ENCODE measurements at regions not wholly inside any gene's neighbourhood (a gene's known extent, or its start where the extent isn't known, plus 50 kb on each side); places are given as distances from the start of the nearest gene placed in this dataset.

- H3K4me1 ChIP-seq (ENCODE audit: insufficient read depth, low read length): no peaks in the 10 kb centered on the region
- no peaks in the 10 kb centered on the region for H3K9me3 ChIP-seq (ENCODE audit: low read length)
- no peaks in the 10 kb centered on the region for H3K27me3 ChIP-seq (ENCODE audit: control insufficient read depth in 1 of 2, insufficient read depth in 2 of 2, low read length in 2 of 2)
- H3K4me3 ChIP-seq (ENCODE audit: low read depth in 1 of 2, low read length in 2 of 2): no peak overlapping the region
- H3K27ac ChIP-seq (ENCODE audit: low read depth, low read length): no peak overlapping the region
- H3K36me3 ChIP-seq (ENCODE audit: insufficient read depth, low read length): no peaks in the 10 kb centered on the region
- H3K9ac ChIP-seq (ENCODE audit: low read length): no peak overlapping the region
These were observed 422.1 kb downstream of the GJA1 start for GRCh38 chr6:121857551-121857950.

GRCh38 chr6:121858310-121858709 lies 422.9 kb downstream of the GJA1 start:
- Histone ChIP-seq H3K27ac (ENCODE audit: low read depth, low read length) (no peak overlapping the region), H3K27me3 (ENCODE audit: control insufficient read depth in 1 of 2, insufficient read depth in 2 of 2, low read length in 2 of 2) (no peaks in the 10 kb centered on the region), H3K9me3 (ENCODE audit: low read length) (no peaks in the 10 kb centered on the region)

GRCh38 chr6:121858986-121859385 lies 423.5 kb downstream of the GJA1 start:
- H3K27me3 ChIP-seq (ENCODE audit: control insufficient read depth in 1 of 2, insufficient read depth in 2 of 2, low read length in 2 of 2): no peaks in the 10 kb centered on the region
- H3K4me1 ChIP-seq (ENCODE audit: insufficient read depth, low read length): no peaks in the 10 kb centered on the region
- H3K9ac ChIP-seq (ENCODE audit: low read length): no peak overlapping the region
- H3K4me3 ChIP-seq (ENCODE audit: low read depth in 1 of 2, low read length in 2 of 2): no peak overlapping the region
- no peaks in the 10 kb centered on the region for H3K9me3 ChIP-seq (ENCODE audit: low read length)
- no peaks in the 10 kb centered on the region for H3K36me3 ChIP-seq (ENCODE audit: insufficient read depth, low read length)
- no peak overlapping the region for H3K27ac ChIP-seq (ENCODE audit: low read depth, low read length)

More at GRCh38 chr6:121858310-121858709, 422.9 kb downstream of the GJA1 start:
- no peak overlapping the region for H3K9ac ChIP-seq (ENCODE audit: low read length)
- H3K4me3 ChIP-seq (ENCODE audit: low read depth in 1 of 2, low read length in 2 of 2): no peak overlapping the region
- H3K4me1 ChIP-seq (ENCODE audit: insufficient read depth, low read length): no peaks in the 10 kb centered on the region
- H3K36me3 ChIP-seq (ENCODE audit: insufficient read depth, low read length): no peaks in the 10 kb centered on the region

- Histone ChIP-seq H3K9ac (ENCODE audit: low read length) (no peak overlapping the region), H3K27me3 (ENCODE audit: control insufficient read depth in 1 of 2, insufficient read depth in 2 of 2, low read length in 2 of 2) (no peaks in the 10 kb centered on the region), H3K36me3 (ENCODE audit: insufficient read depth, low read length) (no peaks in the 10 kb centered on the region), H3K4me3 (ENCODE audit: low read depth in 1 of 2, low read length in 2 of 2) (no peak overlapping the region), H3K27ac (ENCODE audit: low read depth, low read length) (no peak overlapping the region), H3K9me3 (ENCODE audit: low read length) (no peaks in the 10 kb centered on the region), H3K4me1 (ENCODE audit: insufficient read depth, low read length) (no peaks in the 10 kb centered on the region)
These were observed 430.4 kb downstream of the GJA1 start for GRCh38 chr6:121865811-121866210.

GRCh38 chr6:121867095-121867494 lies 431.6 kb downstream of the GJA1 start:
- Histone ChIP-seq H3K9me3 (ENCODE audit: low read length) (no peaks in the 10 kb centered on the region), H3K9ac (ENCODE audit: low read length) (no peak overlapping the region), H3K36me3 (ENCODE audit: insufficient read depth, low read length) (no peaks in the 10 kb centered on the region), H3K27me3 (ENCODE audit: control insufficient read depth in 1 of 2, insufficient read depth in 2 of 2, low read length in 2 of 2) (no peaks in the 10 kb centered on the region), H3K4me1 (ENCODE audit: insufficient read depth, low read length) (no peaks in the 10 kb centered on the region), H3K4me3 (ENCODE audit: low read depth in 1 of 2, low read length in 2 of 2) (no peak overlapping the region), H3K27ac (ENCODE audit: low read depth, low read length) (no peak overlapping the region)

GRCh38 chr6:121868206-121868605 lies 432.8 kb downstream of the GJA1 start:
- Histone ChIP-seq H3K9me3 (ENCODE audit: low read length) (no peaks in the 10 kb centered on the region), H3K4me1 (ENCODE audit: insufficient read depth, low read length) (no peaks in the 10 kb centered on the region), H3K27ac (ENCODE audit: low read depth, low read length) (no peak overlapping the region), H3K4me3 (ENCODE audit: low read depth in 1 of 2, low read length in 2 of 2) (no peak overlapping the region), H3K27me3 (ENCODE audit: control insufficient read depth in 1 of 2, insufficient read depth in 2 of 2, low read length in 2 of 2) (no peaks in the 10 kb centered on the region), H3K36me3 (ENCODE audit: insufficient read depth, low read length) (no peaks in the 10 kb centered on the region), H3K9ac (ENCODE audit: low read length) (no peak overlapping the region)

GRCh38 chr6:121873595-121873994 lies 438.1 kb downstream of the GJA1 start:
- no peaks in the 10 kb centered on the region for H3K27me3 ChIP-seq (ENCODE audit: control insufficient read depth in 1 of 2, insufficient read depth in 2 of 2, low read length in 2 of 2)
- H3K27ac ChIP-seq (ENCODE audit: low read depth, low read length): no peak overlapping the region
- H3K9me3 ChIP-seq (ENCODE audit: low read length): no peaks in the 10 kb centered on the region
- no peak overlapping the region for H3K9ac ChIP-seq (ENCODE audit: low read length)
- H3K36me3 ChIP-seq (ENCODE audit: insufficient read depth, low read length): no peaks in the 10 kb centered on the region
- no peak overlapping the region for H3K4me3 ChIP-seq (ENCODE audit: low read depth in 1 of 2, low read length in 2 of 2)
- no peaks in the 10 kb centered on the region for H3K4me1 ChIP-seq (ENCODE audit: insufficient read depth, low read length)

- H3K9ac ChIP-seq (ENCODE audit: low read length): no peak overlapping the region
- no peaks in the 10 kb centered on the region for H3K9me3 ChIP-seq (ENCODE audit: low read length)
- H3K4me3 ChIP-seq (ENCODE audit: low read depth in 1 of 2, low read length in 2 of 2): no peak overlapping the region
- no peaks in the 10 kb centered on the region for H3K27me3 ChIP-seq (ENCODE audit: control insufficient read depth in 1 of 2, insufficient read depth in 2 of 2, low read length in 2 of 2)
- H3K36me3 ChIP-seq (ENCODE audit: insufficient read depth, low read length): no peaks in the 10 kb centered on the region
- H3K4me1 ChIP-seq (ENCODE audit: insufficient read depth, low read length): no peaks in the 10 kb centered on the region
- no peak overlapping the region for H3K27ac ChIP-seq (ENCODE audit: low read depth, low read length)
These were observed 441.3 kb downstream of the GJA1 start for GRCh38 chr6:121876721-121877120.

GRCh38 chr6:121879149-121879548 lies 443.7 kb downstream of the GJA1 start:
- Histone ChIP-seq H3K4me3 (ENCODE audit: low read depth in 1 of 2, low read length in 2 of 2) (no peak overlapping the region), H3K9me3 (ENCODE audit: low read length) (no peaks in the 10 kb centered on the region), H3K36me3 (ENCODE audit: insufficient read depth, low read length) (no peaks in the 10 kb centered on the region), H3K4me1 (ENCODE audit: insufficient read depth, low read length) (no peaks in the 10 kb centered on the region), H3K27ac (ENCODE audit: low read depth, low read length) (no peak overlapping the region), H3K27me3 (ENCODE audit: control insufficient read depth in 1 of 2, insufficient read depth in 2 of 2, low read length in 2 of 2) (no peaks in the 10 kb centered on the region), H3K9ac (ENCODE audit: low read length) (no peak overlapping the region)

GRCh38 chr6:121880831-121881230 lies 445.4 kb downstream of the GJA1 start:
- no peak overlapping the region for H3K4me3 ChIP-seq (ENCODE audit: low read depth in 1 of 2, low read length in 2 of 2)
- no peaks in the 10 kb centered on the region for H3K27me3 ChIP-seq (ENCODE audit: control insufficient read depth in 1 of 2, insufficient read depth in 2 of 2, low read length in 2 of 2)
- H3K36me3 ChIP-seq (ENCODE audit: insufficient read depth, low read length): no peaks in the 10 kb centered on the region
- no peaks in the 10 kb centered on the region for H3K9me3 ChIP-seq (ENCODE audit: low read length)
- no peaks in the 10 kb centered on the region for H3K4me1 ChIP-seq (ENCODE audit: insufficient read depth, low read length)
- H3K9ac ChIP-seq (ENCODE audit: low read length): no peak overlapping the region
- H3K27ac ChIP-seq (ENCODE audit: low read depth, low read length): no peak overlapping the region

GRCh38 chr6:121881974-121882667 lies 446.7 kb downstream of the GJA1 start:
- no peaks in the 10 kb centered on the region for H3K9me3 ChIP-seq (ENCODE audit: low read length)
- H3K36me3 ChIP-seq (ENCODE audit: insufficient read depth, low read length): no peaks in the 10 kb centered on the region
- no peaks in the 10 kb centered on the region for H3K27me3 ChIP-seq (ENCODE audit: control insufficient read depth in 1 of 2, insufficient read depth in 2 of 2, low read length in 2 of 2)
- no peaks in the 10 kb centered on the region for H3K4me1 ChIP-seq (ENCODE audit: insufficient read depth, low read length)
- no peak overlapping the region for H3K4me3 ChIP-seq (ENCODE audit: low read depth in 1 of 2, low read length in 2 of 2)
- no peak overlapping the region for H3K9ac ChIP-seq (ENCODE audit: low read length)
- H3K27ac ChIP-seq (ENCODE audit: low read depth, low read length): no peak overlapping the region

- no peaks in the 10 kb centered on the region for H3K4me1 ChIP-seq (ENCODE audit: insufficient read depth, low read length)
- no peak overlapping the region for H3K4me3 ChIP-seq (ENCODE audit: low read depth in 1 of 2, low read length in 2 of 2)
- H3K27ac ChIP-seq (ENCODE audit: low read depth, low read length): no peak overlapping the region
These were observed 448.6 kb downstream of the GJA1 start for GRCh38 chr6:121884091-121884490.

More at GRCh38 chr6:121884091-121884490, 448.6 kb downstream of the GJA1 start:
- no peak overlapping the region for H3K9ac ChIP-seq (ENCODE audit: low read length)
- H3K9me3 ChIP-seq (ENCODE audit: low read length): no peaks in the 10 kb centered on the region
- no peaks in the 10 kb centered on the region for H3K27me3 ChIP-seq (ENCODE audit: control insufficient read depth in 1 of 2, insufficient read depth in 2 of 2, low read length in 2 of 2)
- no peaks in the 10 kb centered on the region for H3K36me3 ChIP-seq (ENCODE audit: insufficient read depth, low read length)

Data from muscle layer of colon (tissue), 2 donors.